OCI-LY3 (cell line): ENCODE measurements at regions not wholly inside any gene's neighbourhood (a gene's known extent, or its start where the extent isn't known, plus 50 kb on each side); places are given as distances from the start of the nearest gene placed in this dataset.

Experiments used
- H2AFZ ChIP-seq: fragments of 200-600, 300-600 bp; shearing (Covaris generic); 2 replicates; pipeline ENCODE4 v1.6.0; 2014; ENCODE audit warnings: antibody characterized with exemption, low read depth, low read length
- H3K27ac ChIP-seq: fragments of 200-600, 300-600 bp; sonication (generic); 2 replicates; pipeline ENCODE4 v1.5.1; 2014; ENCODE audit warnings: mild to moderate bottlenecking, low read length, moderate library complexity, mixed read lengths
- H3K27me3 ChIP-seq: fragments of 200-600, 300-600 bp; sonication (generic); 2 replicates; pipeline ENCODE4 v1.6.1; 2014; ENCODE audit warnings: low read depth, low read length, mixed read lengths
- H3K36me3 ChIP-seq: fragments of 200-600, 300-600 bp; sonication (generic); replicated peaks from 2 replicates; pipeline ENCODE3; 2014; ENCODE audit warnings: low read depth, low read length, mixed read lengths
- H3K4me1 ChIP-seq: fragments of 300-600, 200-600 bp; sonication (generic); 2 replicates; pipeline ENCODE4 v1.6.1; 2014; ENCODE audit warnings: low read length, mixed read lengths
- H3K4me2 ChIP-seq: fragments of 200-600, 300-600 bp; sonication (generic); 2 replicates; pipeline ENCODE4 v1.6.1; 2014; ENCODE audit warnings: low read length, mixed read lengths
- H3K4me3 ChIP-seq: fragments of 300-600, 200-600 bp; sonication (generic); 2 replicates; pipeline ENCODE4 v1.5.1; 2014; ENCODE audit warnings: antibody characterized with exemption, mild to moderate bottlenecking, low read length, moderate library complexity
- H3K79me2 ChIP-seq: fragments of 300-600, 200-600 bp; shearing (Covaris generic); 2 replicates; pipeline ENCODE4 v1.6.1; 2014; ENCODE audit warnings: mild to moderate bottlenecking, low read length, mixed read lengths
- H3K9ac ChIP-seq: fragments of 300-600, 200-600 bp; shearing (Covaris generic); 2 replicates; pipeline ENCODE4 v1.6.0; 2014; ENCODE audit warnings: mild to moderate bottlenecking, low read length, moderate library complexity
- H3K9me3 ChIP-seq: fragments of 200-600, 300-600 bp; shearing (Covaris generic); 2 replicates; pipeline ENCODE4 v1.6.1; 2014; ENCODE audit warnings: low read length, mixed read lengths; ENCODE audit not compliant: insufficient read depth
- H4K20me1 ChIP-seq: fragments of 200-600, 300-600 bp; sonication (generic); 2 replicates; pipeline ENCODE4 v1.6.1; 2016; ENCODE audit warnings: low read length, mixed read lengths; ENCODE audit not compliant: insufficient read depth
- EZH2phosphoT487 ChIP-seq: fragments of 200-600 bp; shearing (Covaris generic); IDR thresholded peaks from 2 replicates; pipeline ENCODE4 v1.6.1; 2018; ENCODE audit warnings: antibody characterized with exemption, mixed run types, low read depth
- TF ChIP-seq, protein P1 (sequence below): fragments of 200-600, 300-600 bp; sonication (generic); IDR thresholded peaks from 2 replicates; pipeline ENCODE4 v1.5.1; 2014; ENCODE audit warnings: antibody characterized with exemption, low read length, low read depth

DNA sequence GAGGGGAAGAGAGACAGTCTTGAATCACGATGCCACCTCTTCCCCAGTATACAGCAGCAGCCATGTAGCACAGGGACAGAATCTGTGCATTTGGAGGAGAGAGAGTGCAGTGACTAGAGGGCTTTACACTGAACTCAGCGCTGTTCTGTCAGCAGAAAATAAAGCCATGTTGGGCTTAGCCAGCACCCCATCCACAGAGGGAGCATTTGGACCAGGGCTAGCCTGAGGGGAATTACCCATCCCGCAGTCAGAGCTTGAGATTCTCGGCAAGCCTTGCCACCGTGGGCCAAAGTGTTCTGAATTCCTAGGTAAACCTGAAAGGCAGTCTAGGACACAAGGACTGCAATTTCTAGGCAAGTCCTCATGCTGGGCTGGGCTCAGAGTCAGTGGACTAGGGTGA, 120.4 kb upstream of the CNOT2 start:
- TF ChIP-seq, protein P1, sequence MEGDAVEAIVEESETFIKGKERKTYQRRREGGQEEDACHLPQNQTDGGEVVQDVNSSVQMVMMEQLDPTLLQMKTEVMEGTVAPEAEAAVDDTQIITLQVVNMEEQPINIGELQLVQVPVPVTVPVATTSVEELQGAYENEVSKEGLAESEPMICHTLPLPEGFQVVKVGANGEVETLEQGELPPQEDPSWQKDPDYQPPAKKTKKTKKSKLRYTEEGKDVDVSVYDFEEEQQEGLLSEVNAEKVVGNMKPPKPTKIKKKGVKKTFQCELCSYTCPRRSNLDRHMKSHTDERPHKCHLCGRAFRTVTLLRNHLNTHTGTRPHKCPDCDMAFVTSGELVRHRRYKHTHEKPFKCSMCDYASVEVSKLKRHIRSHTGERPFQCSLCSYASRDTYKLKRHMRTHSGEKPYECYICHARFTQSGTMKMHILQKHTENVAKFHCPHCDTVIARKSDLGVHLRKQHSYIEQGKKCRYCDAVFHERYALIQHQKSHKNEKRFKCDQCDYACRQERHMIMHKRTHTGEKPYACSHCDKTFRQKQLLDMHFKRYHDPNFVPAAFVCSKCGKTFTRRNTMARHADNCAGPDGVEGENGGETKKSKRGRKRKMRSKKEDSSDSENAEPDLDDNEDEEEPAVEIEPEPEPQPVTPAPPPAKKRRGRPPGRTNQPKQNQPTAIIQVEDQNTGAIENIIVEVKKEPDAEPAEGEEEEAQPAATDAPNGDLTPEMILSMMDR = no peak
- no peak for TF ChIP-seq EZH2phosphoT487
- no peaks in the 10 kb centered on the region for H4K20me1 ChIP-seq
- no peak overlapping the region for H3K27ac ChIP-seq
- no peak overlapping the region for H3K4me3 ChIP-seq
- H3K79me2 ChIP-seq = no peaks in the 10 kb centered on the region
- no peak overlapping the region for H3K9ac ChIP-seq
- no peak overlapping the region for H3K4me2 ChIP-seq
- H2AFZ ChIP-seq = no peak overlapping the region
- H3K4me1 ChIP-seq = no peaks in the 10 kb centered on the region
- H3K9me3 ChIP-seq = no peaks in the 10 kb centered on the region
- H3K36me3 ChIP-seq = no peaks in the 10 kb centered on the region
- H3K27me3 ChIP-seq = no peaks in the 10 kb centered on the region

DNA sequence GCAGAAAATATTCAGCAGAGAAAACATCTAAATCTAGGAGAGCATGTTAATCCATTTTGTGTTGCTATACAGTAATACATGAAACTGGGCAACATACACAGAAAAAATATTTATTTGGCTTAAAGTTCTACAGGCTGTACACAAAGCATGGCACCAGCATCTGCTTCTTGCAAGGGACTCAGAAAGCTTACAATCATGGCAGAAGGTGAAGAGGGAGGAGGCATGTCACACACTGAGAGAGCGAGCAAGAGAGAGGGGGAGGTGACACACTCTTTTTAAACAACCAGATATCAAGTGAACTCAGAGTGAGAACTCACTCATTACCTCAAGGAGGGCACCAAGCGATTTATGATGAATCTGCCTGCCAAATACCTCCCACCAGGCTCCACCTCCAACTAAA, 94.2 kb upstream of the CNOT2 start:
- Histone ChIP-seq H3K27me3 (no peaks in the 10 kb centered on the region), H2AFZ (no peak overlapping the region), H3K4me2 (no peak overlapping the region), H3K9me3 (no peaks in the 10 kb centered on the region), H3K9ac (no peak overlapping the region), H3K4me1 (no peaks in the 10 kb centered on the region), H3K36me3 (no peaks in the 10 kb centered on the region), H3K27ac (no peak overlapping the region), H3K4me3 (no peak overlapping the region), H4K20me1 (no peaks in the 10 kb centered on the region), H3K79me2 (no peaks in the 10 kb centered on the region)
- TF ChIP-seq EZH2phosphoT487 = no peak
- TF ChIP-seq, protein P1 = no peak

DNA sequence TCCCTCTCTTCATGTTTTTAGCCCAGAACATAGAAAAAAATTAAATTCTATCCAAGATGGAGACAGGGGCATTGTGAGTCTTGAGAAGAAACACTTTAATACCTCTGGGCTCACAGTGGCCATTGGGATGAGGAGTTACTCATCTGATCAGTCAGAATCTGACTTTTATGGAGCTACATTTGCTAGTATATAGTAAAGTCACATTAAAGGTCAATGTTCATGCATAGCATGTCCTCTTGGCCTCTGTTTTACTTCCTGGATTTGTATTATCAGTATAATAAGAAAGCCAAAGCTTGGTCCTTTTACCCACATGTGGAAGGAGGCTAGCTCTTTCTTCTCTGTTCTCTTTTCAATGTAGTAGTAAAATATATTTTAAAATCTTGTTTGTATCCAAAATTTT, 93.6 kb upstream of the CNOT2 start:
- no peaks in the 10 kb centered on the region for H3K79me2 ChIP-seq

DNA sequence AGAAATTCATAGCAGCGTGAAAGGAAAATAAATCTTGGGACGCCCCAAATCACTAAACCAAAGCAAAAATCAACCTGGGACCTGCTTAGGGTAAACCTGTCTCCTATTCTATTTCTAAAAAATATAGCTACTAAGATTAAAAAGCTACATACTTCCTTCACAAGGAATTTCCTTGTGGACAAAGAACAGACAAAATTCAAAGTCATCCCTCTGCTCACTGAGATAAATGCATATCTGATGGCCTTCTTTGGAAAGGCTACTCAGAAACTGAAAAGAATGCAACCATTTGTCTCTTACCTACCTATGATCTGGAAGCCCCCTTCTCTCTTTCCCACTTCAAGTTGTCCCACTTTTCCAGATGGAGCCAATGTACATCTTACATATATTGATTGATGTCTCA, 93.0 kb upstream of the CNOT2 start:
- Histone ChIP-seq H3K9me3 (peaks cover 6% of the 10 kb centered on the region), H3K79me2 (no peaks in the 10 kb centered on the region), H3K9ac (no peak overlapping the region), H3K4me3 (no peak overlapping the region), H3K36me3 (no peaks in the 10 kb centered on the region), H3K4me1 (no peaks in the 10 kb centered on the region), H4K20me1 (no peaks in the 10 kb centered on the region), H2AFZ (no peak overlapping the region), H3K27ac (no peak overlapping the region), H3K27me3 (no peaks in the 10 kb centered on the region), H3K4me2 (no peak overlapping the region)
- TF ChIP-seq, protein P1 = no peak
- TF ChIP-seq EZH2phosphoT487 = no peak

More for the DNA sequence above, 93.6 kb upstream of the CNOT2 start:
- Histone ChIP-seq H3K27ac (no peak overlapping the region), H3K4me2 (no peak overlapping the region), H2AFZ (no peak overlapping the region), H3K9me3 (peaks cover 4% of the 10 kb centered on the region), H3K36me3 (no peaks in the 10 kb centered on the region), H3K9ac (no peak overlapping the region), H3K27me3 (no peaks in the 10 kb centered on the region), H3K4me1 (no peaks in the 10 kb centered on the region), H3K4me3 (no peak overlapping the region), H4K20me1 (no peaks in the 10 kb centered on the region)
- TF ChIP-seq, protein P1 = no peak
- TF ChIP-seq EZH2phosphoT487 = no peak
